Esophagus mucosa (tissue), 1 donor: ENCODE measurements at regions not wholly inside any gene's neighbourhood (a gene's known extent, or its start where the extent isn't known, plus 50 kb on each side); places are given as distances from the start of the nearest gene placed in this dataset.

Source experiments
- ATAC-seq: fragments of 200-7000 bp; cut with Tn5 transposase; one replicate; pipeline ENCODE4 v1.9.1; 2020
- donor health status: DM: yes; HTN: yes; CAD: no.

DNA sequence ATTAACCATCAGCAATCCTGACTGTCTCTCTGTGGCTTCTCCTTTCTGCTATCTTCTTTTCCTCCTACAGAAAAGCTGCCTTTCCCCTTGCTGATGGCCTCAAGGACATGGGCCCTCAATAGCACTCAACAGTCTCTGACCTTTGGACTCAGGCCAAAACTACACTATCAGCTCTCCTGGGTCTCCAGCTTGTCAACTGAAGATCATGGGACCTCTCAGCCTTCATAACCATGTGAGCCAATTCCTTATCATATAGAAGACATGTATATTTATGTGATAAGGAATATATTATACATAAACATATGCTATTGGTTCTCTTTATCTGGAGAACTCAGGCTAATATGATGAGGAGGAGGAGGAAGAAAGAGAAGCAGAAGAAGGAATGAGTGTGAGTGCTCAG lies 91.8 kb upstream of the GJB5 start:
- ATAC-seq = no peak

DNA sequence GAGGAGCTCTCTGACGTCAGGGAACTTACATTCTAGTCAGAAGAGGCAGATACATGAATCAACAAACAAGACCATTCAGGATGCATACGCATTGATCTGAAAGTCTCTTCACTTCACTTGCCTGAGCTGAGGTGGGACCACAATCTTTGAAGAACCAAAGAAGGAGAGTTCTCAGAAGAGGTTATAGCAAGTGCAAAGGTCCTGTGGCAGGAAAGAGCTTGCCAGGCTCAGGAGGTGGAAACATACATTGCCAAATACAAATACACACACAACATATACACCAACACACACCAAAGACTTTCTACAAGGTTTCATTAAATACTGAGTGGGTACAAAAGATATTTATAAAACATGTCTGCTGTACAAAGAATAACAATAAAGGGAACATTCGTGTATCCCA lies 86.8 kb upstream of the GJB5 start:
- no peak for ATAC-seq

DNA sequence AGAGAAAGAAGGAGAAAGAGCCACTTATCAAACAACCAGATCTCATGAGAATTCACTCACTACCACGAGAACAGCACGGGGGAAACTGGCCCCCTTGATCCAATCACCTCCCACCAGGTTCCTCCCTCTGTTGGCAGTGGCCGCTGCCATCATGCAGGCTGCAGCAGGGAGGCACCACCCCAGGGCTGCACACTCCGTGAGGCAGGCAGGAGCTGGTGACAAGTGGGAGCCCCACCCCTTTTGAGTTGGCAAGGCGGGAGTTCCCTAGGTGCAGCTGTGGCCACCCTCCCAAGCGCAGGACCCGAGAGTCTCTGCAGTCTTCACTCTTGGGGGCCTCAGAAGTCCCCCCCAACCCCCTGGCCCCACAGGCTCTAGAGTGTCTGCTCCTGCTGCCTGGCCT lies 83.9 kb upstream of the GJB5 start:
- peak; percentile 49 for ATAC-seq

DNA sequence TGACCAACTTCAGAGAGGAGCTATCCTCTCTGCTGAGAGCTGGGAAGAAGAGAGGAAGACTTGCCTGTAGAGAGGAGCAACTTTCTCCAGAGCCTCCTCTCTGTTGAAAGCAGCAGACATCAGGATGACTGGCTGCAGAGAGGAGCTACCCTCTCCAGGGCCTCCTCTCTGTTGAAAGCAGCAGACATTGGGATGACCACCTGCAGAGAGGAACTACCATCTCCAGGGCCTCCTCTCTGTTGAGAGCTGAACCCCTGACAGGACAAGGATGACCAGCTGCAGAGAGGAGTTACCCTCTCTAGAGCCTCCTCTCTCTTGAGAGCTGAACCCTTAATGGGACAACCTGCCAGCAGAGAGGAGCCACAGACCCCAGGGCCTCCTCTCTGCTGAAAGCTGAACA lies 83.0 kb upstream of the GJB5 start:
- ATAC-seq = no peak

DNA sequence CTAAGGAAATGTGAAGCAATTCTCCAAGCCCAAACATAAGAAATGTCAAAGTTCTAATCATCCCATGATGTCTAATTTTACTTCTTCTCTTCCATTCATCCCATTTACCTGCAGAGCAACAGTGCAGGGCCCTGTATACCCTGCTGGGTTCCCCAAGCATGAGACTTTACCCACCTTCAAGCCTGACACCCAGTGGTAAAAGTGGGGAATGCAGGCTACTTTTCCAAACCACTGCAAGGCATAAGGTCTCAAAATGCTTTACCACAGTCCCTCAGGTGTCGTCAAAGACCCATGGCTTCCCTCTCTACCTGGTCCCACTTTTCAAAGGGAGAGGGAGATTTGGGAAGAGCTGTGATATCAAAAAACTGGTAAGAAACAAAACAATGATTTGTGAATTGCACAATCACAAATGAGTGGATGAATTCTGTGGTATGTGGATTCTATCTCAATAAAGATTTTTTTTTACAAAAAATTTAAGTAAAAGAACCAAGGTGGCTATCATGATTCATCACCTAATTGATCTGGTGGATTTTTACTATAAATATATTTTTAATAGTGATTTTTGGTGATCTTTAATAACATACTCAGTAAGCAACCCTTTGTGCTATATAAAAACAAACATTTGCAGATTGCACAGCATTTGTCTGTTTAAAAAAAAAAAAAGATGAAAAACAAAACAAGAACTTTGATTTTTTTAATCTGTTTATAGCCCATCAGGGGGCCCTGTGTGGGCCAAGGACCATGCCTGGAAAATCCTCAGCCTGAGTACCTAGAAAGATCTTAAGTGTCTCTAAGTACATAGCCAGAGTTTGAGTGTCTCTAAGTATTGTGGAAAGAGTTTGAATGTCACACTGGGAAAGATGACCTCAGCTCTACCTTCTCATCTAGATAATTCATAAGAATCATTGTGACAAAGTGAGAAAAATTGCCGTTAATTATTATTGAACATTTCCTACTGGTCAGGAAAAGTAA lies 73.1 kb upstream of the GJB5 start:
- peak; percentile 57 for ATAC-seq

DNA sequence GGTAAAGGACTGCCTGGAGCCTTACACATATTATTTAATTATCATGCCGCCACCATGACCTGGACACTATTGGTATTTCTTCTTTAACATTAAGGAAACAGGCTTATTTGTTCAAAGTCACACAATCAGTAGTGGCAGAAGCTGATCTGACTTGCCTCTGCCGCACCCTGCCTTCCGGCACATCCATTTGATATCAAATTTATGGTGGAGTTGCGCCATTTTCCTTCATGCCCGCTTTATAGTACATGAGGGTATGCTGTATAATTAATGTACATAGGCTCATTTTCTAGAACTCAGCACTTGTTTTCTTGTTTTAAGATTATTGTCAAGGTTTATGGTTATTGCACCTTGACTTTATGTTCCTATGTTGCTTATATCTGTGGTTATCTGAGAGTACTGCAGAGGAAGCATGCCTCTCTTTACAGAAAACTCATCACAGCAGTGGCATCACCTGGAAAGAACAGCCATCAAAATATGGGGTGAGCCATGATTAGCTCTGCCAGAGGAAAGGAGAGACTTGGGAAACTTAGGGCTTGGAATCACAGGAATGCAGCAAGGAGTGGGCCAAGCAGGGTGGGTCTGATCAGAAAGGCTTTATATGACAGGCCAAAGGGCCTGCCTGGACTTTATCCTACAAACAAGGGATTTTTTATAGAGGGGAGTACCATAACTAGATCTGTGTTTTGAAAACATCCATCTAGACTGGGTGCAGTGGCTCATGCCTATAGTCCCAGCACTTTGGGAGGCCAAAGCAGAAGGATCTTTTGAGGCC lies 72.2 kb upstream of the GJB5 start:
- no peak for ATAC-seq

DNA sequence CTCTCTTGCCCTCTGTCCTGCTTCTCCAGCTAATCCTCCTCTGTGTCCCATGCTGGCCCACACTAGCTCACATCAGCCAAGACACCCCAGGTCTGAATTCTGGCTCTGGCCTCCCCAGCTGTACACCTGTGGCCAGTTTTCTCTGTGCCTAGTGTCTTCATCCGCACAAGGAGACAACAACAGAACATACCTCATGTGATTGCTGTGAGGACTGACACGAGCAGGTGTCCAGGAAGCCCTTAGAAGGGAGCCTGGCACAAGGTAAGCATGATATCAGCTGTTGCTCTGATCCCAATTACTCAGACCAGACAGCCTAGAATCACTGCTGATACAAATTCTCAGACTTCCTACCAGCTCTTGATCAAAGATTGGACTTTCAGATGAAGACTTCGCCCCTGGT lies 71.2 kb upstream of the GJB5 start:
- no peak for ATAC-seq

DNA sequence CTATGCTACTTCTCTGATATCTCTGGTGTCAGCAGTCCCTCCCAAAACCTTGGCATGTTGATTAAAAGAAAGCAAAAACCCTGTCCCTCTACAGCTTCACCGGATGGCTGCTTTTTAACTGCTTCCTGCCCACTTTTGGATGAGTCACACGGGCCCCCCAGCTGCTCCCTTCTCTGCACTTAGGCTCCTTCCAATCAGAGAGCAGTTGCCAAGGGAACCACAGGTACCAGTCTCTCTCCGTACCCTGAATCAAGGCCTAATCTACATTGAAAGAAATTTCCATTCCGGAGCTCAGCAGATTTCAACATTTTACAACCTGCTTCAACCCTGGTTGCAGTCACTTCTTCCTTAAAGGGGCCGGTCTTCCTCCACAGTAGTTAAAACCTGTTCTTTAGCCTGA lies 70.6 kb upstream of the GJB5 start:
- no peak for ATAC-seq

DNA sequence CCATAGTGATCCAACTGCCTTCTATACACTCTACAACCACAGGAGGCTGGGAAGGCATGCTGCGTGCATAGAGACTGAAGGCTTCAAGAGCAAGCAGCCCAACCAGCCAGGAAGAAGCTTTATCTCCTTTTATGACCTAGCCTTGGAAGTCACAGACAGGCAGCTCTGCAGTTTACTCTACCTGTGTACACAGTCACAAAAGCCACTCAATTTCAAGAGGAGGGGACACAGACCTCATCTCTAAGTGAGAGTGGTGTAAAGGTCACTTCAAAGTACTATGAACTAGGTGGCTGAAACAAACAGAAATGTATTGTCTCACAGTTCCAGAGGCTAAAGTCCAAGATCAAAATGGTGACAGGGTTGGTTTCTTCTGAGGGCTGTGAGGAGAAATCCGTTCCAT lies 69.6 kb upstream of the GJB5 start:
- no peak for ATAC-seq

DNA sequence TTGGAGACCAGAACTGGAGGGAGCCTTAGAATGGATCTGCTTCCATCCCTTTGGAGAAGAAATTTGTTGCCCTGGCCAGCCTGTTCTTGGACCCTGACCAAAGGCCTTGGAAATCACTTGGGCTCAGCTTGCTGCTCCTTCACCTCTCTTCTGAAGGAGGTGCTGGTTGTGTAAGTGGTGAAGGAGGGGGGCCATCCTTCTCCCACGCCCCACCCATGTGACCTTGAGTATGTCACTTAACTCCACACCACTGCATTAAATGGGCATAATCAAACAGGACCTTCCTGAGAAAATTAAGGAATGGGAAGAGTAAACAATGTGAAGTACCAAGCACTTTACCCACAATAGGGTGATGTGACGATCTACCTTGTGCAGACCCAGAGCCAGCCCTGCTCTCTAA lies 68.3 kb upstream of the GJB5 start:
- ATAC-seq = no peak

DNA sequence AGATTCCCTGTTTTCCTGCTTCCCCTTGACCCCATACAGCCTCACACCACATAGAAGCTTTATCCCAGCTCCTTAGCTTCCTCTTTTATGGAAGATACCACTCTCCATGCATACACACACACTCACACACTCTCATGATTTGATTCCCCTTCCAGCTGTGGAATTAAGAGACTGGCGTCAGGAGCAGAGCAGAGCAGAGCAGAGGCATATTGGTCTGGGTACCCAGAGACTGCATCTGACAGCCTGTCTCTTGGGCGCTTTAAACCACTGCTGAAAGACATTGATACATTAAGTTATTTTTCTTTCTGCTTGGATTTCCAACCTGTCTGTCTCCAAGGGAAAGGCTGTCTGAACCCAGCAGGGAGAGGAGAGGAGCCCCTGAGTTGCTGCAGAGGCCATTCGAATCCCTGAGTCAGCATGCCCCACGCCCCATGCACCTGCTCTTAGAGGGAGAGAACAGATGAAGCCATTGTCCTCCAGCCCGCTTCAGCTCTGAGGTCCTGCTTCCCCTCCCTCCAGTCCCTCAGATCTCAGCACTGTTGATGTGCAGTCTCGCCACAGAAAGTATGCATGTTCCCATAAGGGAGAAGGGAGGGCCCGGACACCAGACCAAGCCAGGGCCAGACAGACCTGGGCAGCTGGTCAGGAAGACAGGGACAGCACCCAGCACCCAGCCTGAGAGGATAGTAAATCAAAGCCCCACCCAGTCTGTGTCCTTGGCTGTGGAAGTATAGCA lies 66.7 kb upstream of the GJB5 start:
- no peak for ATAC-seq

DNA sequence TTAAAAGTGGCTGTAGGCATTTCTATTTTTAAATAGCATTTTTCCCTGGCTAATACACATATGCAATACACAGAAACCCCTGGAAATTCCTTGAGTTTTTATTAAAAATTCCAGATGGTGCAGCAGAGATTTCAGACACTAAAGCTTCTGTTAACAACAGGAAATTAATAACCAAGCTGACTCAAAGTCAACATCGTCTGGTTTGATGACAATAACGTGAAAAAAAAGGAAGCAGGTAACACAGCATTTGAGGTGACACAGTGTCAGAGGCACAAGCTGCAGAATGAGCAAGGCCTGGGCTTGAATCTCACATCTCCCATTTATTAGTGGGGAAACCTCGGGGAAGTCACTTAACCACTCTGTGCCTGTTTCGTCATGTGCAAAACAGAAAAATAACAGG lies 64.6 kb upstream of the GJB5 start:
- ATAC-seq = peak; percentile 48

DNA sequence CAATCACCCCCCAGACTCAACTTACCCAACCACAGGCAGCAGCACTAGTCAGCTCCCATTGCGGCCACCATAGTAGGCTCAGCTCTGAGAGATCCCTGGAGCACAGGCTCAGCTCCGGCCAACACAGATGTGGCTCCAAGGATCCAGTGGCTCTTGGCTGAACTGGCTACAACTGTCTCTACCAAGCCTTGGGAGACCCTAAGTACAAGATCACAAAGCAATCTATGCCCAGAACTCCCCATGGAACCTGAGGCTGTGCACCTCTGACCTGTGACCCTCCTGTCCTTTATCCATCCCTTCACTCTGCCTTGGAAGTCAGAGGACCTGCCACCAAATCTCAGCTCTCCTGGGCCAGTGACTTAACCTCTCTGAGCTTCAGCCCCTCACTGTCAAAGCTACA lies 61.8 kb upstream of the GJB5 start:
- ATAC-seq = no peak

DNA sequence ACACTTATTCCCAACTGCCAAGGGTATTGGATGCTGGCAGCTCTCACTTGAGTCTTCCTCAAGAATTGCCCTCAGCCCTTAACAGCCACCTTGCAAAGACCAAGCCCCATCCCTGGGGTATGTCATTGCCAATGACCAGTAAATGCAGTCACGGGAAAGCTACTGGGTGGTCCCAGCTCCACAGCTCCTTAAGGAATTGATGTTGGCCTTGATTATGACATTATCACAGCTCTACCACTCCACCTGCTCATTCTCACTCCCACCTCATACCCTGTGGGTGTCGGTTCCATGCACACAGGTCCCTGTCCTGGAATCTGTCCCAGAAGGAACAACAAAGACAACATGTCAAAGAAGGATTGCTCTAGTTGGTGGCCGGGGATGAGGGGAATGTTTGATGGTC lies 60.5 kb upstream of the GJB5 start:
- ATAC-seq = no peak

DNA sequence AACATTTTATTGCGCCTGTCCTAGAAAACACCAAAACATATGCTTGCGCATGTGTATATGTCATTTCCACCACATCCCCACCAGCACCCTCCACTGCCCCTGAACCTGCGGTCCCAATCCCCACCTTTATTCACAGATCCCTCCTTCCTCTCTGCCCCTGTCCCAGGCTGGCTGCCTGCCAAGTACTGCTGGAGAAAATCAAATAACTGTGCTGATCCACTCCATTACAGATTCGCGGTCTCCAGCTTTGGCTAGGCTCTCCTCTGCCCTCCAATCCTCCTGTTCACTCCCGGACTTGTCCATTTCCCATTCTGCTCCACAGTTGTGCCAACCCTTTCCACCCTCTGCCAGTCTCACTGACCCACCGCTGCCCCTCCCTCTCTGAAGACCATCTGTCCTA lies 59.3 kb upstream of the GJB5 start:
- ATAC-seq = no peak

DNA sequence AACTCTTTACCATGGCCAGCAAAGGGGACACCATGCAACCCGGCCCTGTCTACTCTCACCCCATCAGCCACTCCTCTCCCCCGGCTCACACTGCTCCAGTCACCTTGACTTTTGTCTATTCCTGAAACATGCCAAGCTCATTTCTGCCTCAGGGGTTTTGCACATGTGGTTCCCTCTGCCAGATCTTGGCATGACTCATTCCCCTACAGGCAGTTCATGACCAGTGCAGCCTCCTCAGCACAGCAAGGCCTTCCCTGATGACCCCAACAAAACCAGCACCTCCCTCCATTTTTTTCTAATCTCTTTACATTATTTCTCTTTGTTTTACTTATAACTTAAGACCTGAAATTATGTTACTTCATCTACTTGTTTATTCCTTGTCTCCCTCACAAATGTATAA lies 58.6 kb upstream of the GJB5 start:
- ATAC-seq = peak; percentile 63

DNA sequence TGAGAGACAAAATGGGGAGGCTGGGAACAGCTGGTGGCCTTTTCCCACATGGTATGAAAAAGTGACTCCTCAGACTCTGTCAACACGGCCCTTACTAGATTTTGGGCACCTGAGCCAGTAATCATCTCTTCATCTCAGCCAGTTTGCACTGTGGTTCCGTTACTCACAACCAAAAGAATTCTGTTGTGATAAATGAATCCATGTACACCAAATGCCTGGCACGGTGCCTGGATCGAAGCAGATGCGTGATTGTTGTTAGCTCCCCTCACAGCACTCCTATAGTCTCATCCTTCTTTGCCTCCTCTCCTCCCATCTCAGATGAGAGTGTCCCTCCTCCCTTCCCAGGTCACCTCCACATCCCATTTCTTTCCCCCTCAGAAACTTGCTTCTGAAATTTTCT lies 57.9 kb upstream of the GJB5 start:
- no peak for ATAC-seq

DNA sequence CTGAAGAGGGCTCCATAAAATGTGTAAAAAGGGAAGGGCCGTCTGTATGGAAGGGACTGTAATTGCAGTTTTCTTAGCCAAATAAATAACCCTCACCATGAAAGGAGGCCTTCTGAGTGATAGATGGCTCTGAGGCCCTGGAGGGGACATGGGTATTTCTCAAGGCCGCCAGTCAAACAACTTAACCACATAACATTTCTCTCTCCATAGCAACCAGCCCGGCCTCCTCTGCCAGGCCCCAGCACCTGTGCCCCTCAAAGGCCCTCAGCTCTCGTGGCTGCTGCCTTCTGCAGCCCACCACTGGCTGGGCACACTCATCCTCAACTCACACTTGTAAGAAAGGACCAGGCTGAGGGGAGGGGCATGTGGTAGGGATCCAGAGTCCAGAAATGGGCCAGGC lies 57.0 kb upstream of the GJB5 start:
- no peak for ATAC-seq

DNA sequence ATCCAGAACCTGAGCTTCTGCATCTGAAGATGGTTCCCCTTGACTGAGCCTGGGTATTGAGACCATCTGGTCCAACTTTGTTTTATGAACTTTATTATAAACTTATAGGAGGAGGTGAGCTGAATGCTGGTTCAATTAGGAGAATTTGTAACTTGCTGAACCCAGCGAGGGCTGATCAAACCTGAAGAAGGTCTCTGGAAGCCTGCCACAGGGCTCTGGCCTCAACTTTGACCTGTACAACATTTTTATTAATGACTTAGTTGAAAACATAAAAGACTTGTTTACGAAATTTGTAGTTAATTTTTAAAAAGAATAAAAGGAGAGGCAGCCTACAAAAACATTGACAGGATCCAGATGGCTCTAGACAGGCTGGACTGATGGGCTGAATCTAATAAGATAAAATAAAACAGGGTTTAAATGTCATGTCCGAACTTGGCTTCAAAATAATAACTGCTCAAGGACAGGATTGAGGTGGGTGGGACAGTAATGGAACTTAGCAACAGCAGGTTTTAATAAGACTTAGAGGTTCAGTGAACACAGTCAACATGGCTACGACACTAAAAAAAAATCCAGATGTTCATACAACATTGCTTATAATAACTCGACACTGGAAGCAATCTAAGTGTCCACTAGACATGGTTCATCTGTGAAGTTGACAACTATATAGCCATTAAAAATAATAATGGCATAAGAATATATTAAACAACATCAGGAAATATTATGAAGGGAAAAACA lies 53.4 kb upstream of the GJB5 start:
- no peak for ATAC-seq
